H1 (cell line): ENCODE measurements at regions not wholly inside any gene's neighbourhood (a gene's known extent, or its start where the extent isn't known, plus 50 kb on each side); places are given as distances from the start of the nearest gene placed in this dataset.

Experiments
- CTCF ChIA-PET: fragments of 300-600 bp; sonication (Branson Sonifier 250); formaldehyde crosslinking; loops from one replicate; lab custom pipeline; 2021; ENCODE audit not compliant: partially characterized antibody; lab: Charles Lee
- POLR2A ChIA-PET: fragments of 300-600 bp; sonication (Branson Sonifier 250); formaldehyde crosslinking; loops from one replicate; lab custom pipeline; 2021; ENCODE audit warnings: inconsistent platforms; ENCODE audit not compliant: partially characterized antibody; lab: Charles Lee
- DNase-seq, 2 experiments: peaks; one replicate each; pipeline versions ENCODE4 v3.0.0 to v3.0.0-alpha.2; 2010 to 2022; ENCODE audit warnings: low spot score in 2 of 2, low read depth in 1 of 2, mixed read lengths in 1 of 2
- FAIRE-seq: peaks from 2 replicates; lab custom pipeline; 2011; peaks lifted over from hg19 to GRCh38; lab: Jason Lieb, UNC
- H2AFZ ChIP-seq: 2 replicates; pipeline ENCODE4 v1.8.1; 2012; ENCODE audit warnings: low read length, inconsistent platforms
- H2AK5ac ChIP-seq: 2 replicates; pipeline ENCODE4 v1.6.1; 2013; ENCODE audit warnings: low read depth, low read length
- H2BK120ac ChIP-seq: replicated peaks from 2 replicates; pipeline ENCODE3; 2013; ENCODE audit warnings: low read depth, low read length, inconsistent platforms
- H2BK12ac ChIP-seq: 2 replicates; pipeline ENCODE4 v1.6.1; 2013; ENCODE audit warnings: low read depth, low read length
- H2BK15ac ChIP-seq: 2 replicates; pipeline ENCODE4 v1.6.1; 2013; ENCODE audit warnings: low read length
- H2BK20ac ChIP-seq: 2 replicates; pipeline ENCODE4 v1.6.1; 2013; ENCODE audit warnings: low read length
- H2BK5ac ChIP-seq: 2 replicates; pipeline ENCODE4 v1.6.1; 2013; ENCODE audit warnings: low read depth, low read length
- H3K14ac ChIP-seq: 2 replicates; pipeline ENCODE4 v1.6.1; 2013; ENCODE audit warnings: inconsistent platforms; ENCODE audit not compliant: insufficient read length
- H3K18ac ChIP-seq: 2 replicates; pipeline ENCODE4 v1.6.1; 2013; ENCODE audit warnings: low read length; ENCODE audit errors: extremely low read depth
- H3K23ac ChIP-seq: 2 replicates; pipeline ENCODE4 v1.6.1; 2013; ENCODE audit warnings: inconsistent platforms; ENCODE audit not compliant: insufficient read length
- H3K23me2 ChIP-seq: 2 replicates; pipeline ENCODE4 v1.6.1; 2013; ENCODE audit warnings: low read depth, low read length
- H3K27ac ChIP-seq: 2 replicates; pipeline ENCODE4 v1.6.1; 2011; ENCODE audit warnings: low read depth, low read length, inconsistent platforms
- H3K27me3 ChIP-seq, 4 experiments: replicated peaks in 1 of 4; 1 replicate in 1 of 4; 2 replicates in 3 of 4; pipeline versions ENCODE4 v1.6.1 to v1.8.1; 2011 to 2013; ENCODE audit warnings: low read length in 3 of 4, mild to moderate bottlenecking in 3 of 4, inconsistent platforms in 2 of 4, mixed read lengths in 2 of 4, moderate library complexity in 1 of 4; ENCODE audit not compliant: control insufficient read depth in 3 of 4, insufficient read depth in 3 of 4; ENCODE audit errors: extremely low read depth in 1 of 4
- H3K36me3 ChIP-seq, 4 experiments: 2 replicates each; pipeline versions ENCODE4 v1.6.1 to v1.8.1; 2011 to 2013; ENCODE audit warnings: mild to moderate bottlenecking in 4 of 4, low read length in 3 of 4, moderate library complexity in 2 of 4, control low read depth in 1 of 4, inconsistent platforms in 1 of 4; ENCODE audit not compliant: insufficient read depth in 4 of 4, control insufficient read depth in 2 of 4
- H3K4ac ChIP-seq: replicated peaks from 2 replicates; pipeline ENCODE3; 2013; ENCODE audit warnings: low read length, low read depth, mixed read lengths, inconsistent platforms; ENCODE audit not compliant: insufficient read length
- H3K4me1 ChIP-seq, 4 experiments: replicated peaks in 1 of 4; 1 replicate in 1 of 4; 2 replicates in 3 of 4; pipeline versions ENCODE4 v1.6.1 to v1.8.1; 2011 to 2013; ENCODE audit warnings: low read length in 3 of 4, inconsistent platforms in 2 of 4, mixed read lengths in 1 of 4; ENCODE audit not compliant: insufficient read depth in 4 of 4, control insufficient read depth in 3 of 4
- H3K4me2 ChIP-seq, 2 experiments: 2 replicates each; pipeline versions ENCODE4 v1.6.1 to v1.8.1; 2011 to 2013; ENCODE audit warnings: low read depth in 2 of 2, low read length in 2 of 2, control low read depth in 1 of 2, inconsistent platforms in 1 of 2, mild to moderate bottlenecking in 1 of 2; ENCODE audit not compliant: insufficient read depth in 1 of 2
- H3K4me3 ChIP-seq, 4 experiments: fragments of 200-600, 300-600 bp in 1 of 4; sonication (generic), shearing (Covaris generic), sonication (Bioruptor Twin) in 1 of 4; 2 replicates each; pipeline versions ENCODE4 v1.5.1 to v1.8.1; 2011 to 2016; ENCODE audit warnings: low read length in 4 of 4, low read depth in 3 of 4, control low read depth in 2 of 4, inconsistent platforms in 2 of 4, mild to moderate bottlenecking in 2 of 4, mixed read lengths in 1 of 4, moderate library complexity in 1 of 4; ENCODE audit not compliant: insufficient read depth in 2 of 4; ENCODE audit errors: extremely low read depth in 1 of 4
- H3K56ac ChIP-seq: replicated peaks from 2 replicates; pipeline ENCODE3; 2013; ENCODE audit warnings: low read depth, mild to moderate bottlenecking, mixed read lengths, low read length, inconsistent platforms; ENCODE audit not compliant: insufficient read length
- H3K79me1 ChIP-seq: 2 replicates; pipeline ENCODE4 v1.6.1; 2013; ENCODE audit warnings: low read depth, low read length, control low read depth
- H3K79me2 ChIP-seq, 2 experiments: 2 replicates each; pipeline versions ENCODE4 v1.6.1 to v1.8.1; 2012 to 2013; ENCODE audit warnings: low read length in 2 of 2, mild to moderate bottlenecking in 2 of 2, inconsistent platforms in 1 of 2; ENCODE audit not compliant: insufficient read depth in 2 of 2, control insufficient read depth in 1 of 2
- H3K9ac ChIP-seq, 4 experiments: replicated peaks in 1 of 4; 1 replicate in 1 of 4; 2 replicates in 3 of 4; pipeline versions ENCODE4 v1.6.1 to v1.8.1; 2011 to 2013; ENCODE audit warnings: low read depth in 3 of 4, low read length in 3 of 4, control low read depth in 2 of 4, mild to moderate bottlenecking in 2 of 4, moderate library complexity in 2 of 4, inconsistent platforms in 1 of 4; ENCODE audit errors: extremely low read depth in 1 of 4
- H3K9me3 ChIP-seq, 2 experiments: 2 replicates each; pipeline versions ENCODE4 v1.6.1 to v1.8.1; 2012 to 2013; ENCODE audit warnings: mild to moderate bottlenecking in 2 of 2, moderate library complexity in 2 of 2, control low read depth in 1 of 2, inconsistent platforms in 1 of 2, low read depth in 1 of 2, low read length in 1 of 2, mixed read lengths in 1 of 2; ENCODE audit not compliant: insufficient read depth in 2 of 2
- H4K20me1 ChIP-seq, 2 experiments: replicated peaks in 1 of 2; 2 replicates each; pipeline versions ENCODE3 to v1.8.1; 2011 to 2013; ENCODE audit warnings: inconsistent platforms in 2 of 2, low read length in 2 of 2, mild to moderate bottlenecking in 1 of 2; ENCODE audit not compliant: insufficient read depth in 2 of 2, control insufficient read depth in 1 of 2
- H4K5ac ChIP-seq: 2 replicates; pipeline ENCODE4 v1.6.1; 2013; ENCODE audit warnings: low read length, low read depth, mixed read lengths, inconsistent platforms; ENCODE audit not compliant: insufficient read length
- H4K8ac ChIP-seq: 2 replicates; pipeline ENCODE4 v1.8.0; 2013; ENCODE audit warnings: mild to moderate bottlenecking, moderate library complexity, low read length, inconsistent platforms; ENCODE audit not compliant: insufficient read depth; ENCODE audit errors: extremely low read depth
- H4K91ac ChIP-seq: replicated peaks from 2 replicates; pipeline ENCODE3; 2013; ENCODE audit warnings: low read length, mixed read lengths, inconsistent platforms; ENCODE audit not compliant: insufficient read length
- JUN ChIP-seq: IDR thresholded peaks from 2 replicates; pipeline ENCODE4 v1.6.1; 2011; ENCODE audit warnings: low read depth, mild to moderate bottlenecking, improper control_type of control experiment, low read length
- USF2 ChIP-seq: IDR thresholded peaks from 2 replicates; pipeline ENCODE4 v1.6.1; 2011; ENCODE audit warnings: low read length, improper control_type of control experiment
- WGBS, 2 experiments: shearing (Covaris generic) in 1 of 2; methylation state at CpG; one replicate each; pipeline versions ENCODE4 v1.1.6 to v1.1.7; 2013 to 2015; ENCODE audit warnings: low lambda C conversion rate in 2 of 2, mixed read lengths in 2 of 2, inconsistent platforms in 1 of 2, low coverage in 1 of 2, missing lambda C conversion rate in 1 of 2; ENCODE audit not compliant: insufficient replicate concordance in 2 of 2, insufficient coverage in 1 of 2, insufficient read length in 1 of 2; ENCODE audit errors: extremely low coverage in 1 of 2, missing lambda C conversion rate in 1 of 2; 5-methylcytosine and 5-hydroxymethylcytosine counted together

GRCh38 chr6:77290798-77291197 lies 172.5 kb downstream of the HTR1B start:
- Histone ChIP-seq H4K91ac (no peak overlapping the region), H3K18ac (no peak overlapping the region), H3K36me3 (no peaks in the 10 kb centered on the region), H3K79me2 (no peaks in the 10 kb centered on the region), H3K79me1 (no peaks in the 10 kb centered on the region), H2BK5ac (no peak overlapping the region), H3K14ac (no peak overlapping the region), H2AK5ac (no peak overlapping the region), H3K27me3 (no peaks in the 10 kb centered on the region), H3K56ac (no peak overlapping the region), H2BK12ac (no peak overlapping the region), H4K5ac (no peak overlapping the region), H2BK20ac (no peak overlapping the region), H3K4ac (no peak overlapping the region)
- 89% methylated on average over 1 of the region's 1 CpG; no CpG with 5 or more reads in 1 of the 2 experiments for WGBS, 2 experiments
- CTCF ChIA-PET, result no interaction called here
- TF ChIP-seq JUN (no peak), USF2 (no peak)
- TF ChIP-seq, all 59 proteins: peak for 0
- no peak for FAIRE-seq
- no peak for DNase-seq
- no peak overlapping the region for H3K4me2 ChIP-seq
- no peak overlapping the region for H3K4me3 ChIP-seq
- H3K4me1 ChIP-seq, result no peaks in the 10 kb centered on the region
- no peaks in the 10 kb centered on the region for H3K9me3 ChIP-seq
- H3K23ac ChIP-seq, result no peak overlapping the region
- no peaks in the 10 kb centered on the region for H4K20me1 ChIP-seq
- POLR2A ChIA-PET, result no interaction called here
- no peaks in the 10 kb centered on the region for H3K23me2 ChIP-seq
- H2AFZ ChIP-seq, result no peak overlapping the region
- H4K8ac ChIP-seq, result no peak overlapping the region
- no peak overlapping the region for H2BK120ac ChIP-seq
- no peak overlapping the region for H2BK15ac ChIP-seq
- H3K9ac ChIP-seq, result no peak overlapping the region
- H3K27ac ChIP-seq, result no peak overlapping the region
